Anterior cingulate cortex (tissue), 58 donors: ENCODE measurements at regions not wholly inside any gene's neighbourhood (a gene's known extent, or its start where the extent isn't known, plus 50 kb on each side); places are given as distances from the start of the nearest gene placed in this dataset.
A peak's percentile ranks its signal among the peaks of the same experiment; 100 is the strongest.
"Not testable (repeated sequence)": the region's sequence is repeated elsewhere in the genome, so short reads cannot be mapped to it uniquely, and the experiment has no call there.

Source experiments
- DNase-seq, 58 donors: peaks; one replicate each; lab custom pipeline; 2025; lab: John Stamatoyannopoulos, UW

- peak in 30 of 58 donors; percentile 4 to 72 (median 14) for DNase-seq
These were observed 405.8 kb upstream of the FAM98A start for GRCh38 chr2:34004936-34005335.

- no peak for DNase-seq
These were observed 404.7 kb upstream of the FAM98A start for GRCh38 chr2:34003795-34004194.

- DNase-seq: no peak
These were observed 402.5 kb upstream of the FAM98A start for GRCh38 chr2:34001557-34001956.

GRCh38 chr2:33984131-33984530 lies 385.0 kb upstream of the FAM98A start:
- DNase-seq: peak in 1 of 58 donors; percentile 4

GRCh38 chr2:33978471-33978870 lies 379.4 kb upstream of the FAM98A start:
- no peak for DNase-seq

- DNase-seq: no peak
These were observed 376.4 kb upstream of the FAM98A start for GRCh38 chr2:33975498-33975897.

GRCh38 chr2:33967103-33967502 lies 368.0 kb upstream of the FAM98A start:
- no peak for DNase-seq

GRCh38 chr2:33958591-33958990 lies 359.5 kb upstream of the FAM98A start:
- DNase-seq: peak in 1 of 58 donors; percentile 6

GRCh38 chr2:33949371-33949770 lies 350.3 kb upstream of the FAM98A start:
- no peak for DNase-seq

- DNase-seq: no peak
These were observed 347.1 kb upstream of the FAM98A start for GRCh38 chr2:33946193-33946592.

- no peak for DNase-seq
These were observed 334.1 kb upstream of the FAM98A start for GRCh38 chr2:33933203-33933602.

- DNase-seq: no peak
These were observed 332.1 kb upstream of the FAM98A start for GRCh38 chr2:33931164-33931563.

GRCh38 chr2:33929467-33929866 lies 330.4 kb upstream of the FAM98A start:
- DNase-seq: no peak

GRCh38 chr2:33927756-33928155 lies 328.7 kb upstream of the FAM98A start:
- DNase-seq: no peak

GRCh38 chr2:33925311-33925710 lies 326.2 kb upstream of the FAM98A start:
- DNase-seq: no peak

- DNase-seq: no peak
These were observed 325.6 kb upstream of the FAM98A start for GRCh38 chr2:33924586-33925169.

GRCh38 chr2:33917252-33917651 lies 318.2 kb upstream of the FAM98A start:
- no peak for DNase-seq

- DNase-seq: no peak
These were observed 314.0 kb upstream of the FAM98A start for GRCh38 chr2:33913071-33913616.

- no peak for DNase-seq
These were observed 312.2 kb upstream of the FAM98A start for GRCh38 chr2:33911327-33911726.

- no peak for DNase-seq
These were observed 311.0 kb upstream of the FAM98A start for GRCh38 chr2:33909945-33910695.

GRCh38 chr2:33907866-33908265 lies 308.8 kb upstream of the FAM98A start:
- no peak for DNase-seq

GRCh38 chr2:33906129-33906528 lies 307.0 kb upstream of the FAM98A start:
- DNase-seq: not testable (repeated sequence)
